GM23338 (cell line): ENCODE measurements at regions not wholly inside any gene's neighbourhood (a gene's known extent, or its start where the extent isn't known, plus 50 kb on each side); places are given as distances from the start of the nearest gene placed in this dataset.

Experiments
- ATAC-seq: fragments of 200-7000 bp; cut with Tn5 transposase; 3 replicates; pipeline ENCODE4 v1.9.1; 2020
- DNase-seq: peaks from one replicate; pipeline ENCODE4 v3.0.0-alpha.2; 2015; ENCODE audit warnings: low spot score
- H2AFZ ChIP-seq: fragments of 200-600 bp; sonication (generic); 2 replicates; pipeline ENCODE4 v1.8.0; 2016; ENCODE audit warnings: antibody characterized with exemption, mild to moderate bottlenecking, moderate library complexity
- H3F3A ChIP-seq: fragments of 200-600 bp; sonication (generic); replicated peaks from 2 replicates; pipeline ENCODE4 v1.8.0; 2017; ENCODE audit warnings: antibody characterized with exemption, mixed run types, low read depth
- H3K27ac ChIP-seq: fragments of 200-600 bp; sonication (generic); 2 replicates; pipeline ENCODE4 v1.6.1; 2016; ENCODE audit warnings: low read depth
- H3K27me3 ChIP-seq: fragments of 200-600 bp; sonication (generic); 2 replicates; pipeline ENCODE4 v1.8.0; 2016; ENCODE audit warnings: mild to moderate bottlenecking, mixed run types, moderate library complexity; ENCODE audit not compliant: insufficient read depth
- H3K36me3 ChIP-seq: fragments of 200-600 bp; sonication (generic); 2 replicates; pipeline ENCODE4 v1.8.0; 2016; ENCODE audit warnings: mild to moderate bottlenecking; ENCODE audit not compliant: insufficient read depth
- H3K4me1 ChIP-seq: fragments of 200-600 bp; sonication (generic); 2 replicates; pipeline ENCODE4 v1.8.0; 2016; ENCODE audit warnings: mild to moderate bottlenecking, moderate library complexity; ENCODE audit not compliant: insufficient read depth
- H3K4me2 ChIP-seq: fragments of 200-600 bp; sonication (generic); 2 replicates; pipeline ENCODE4 v1.7.1; 2017; ENCODE audit warnings: mixed run types
- H3K4me3 ChIP-seq: fragments of 200-600 bp; sonication (generic); 2 replicates; pipeline ENCODE4 v1.6.1; 2016; ENCODE audit warnings: mixed run types
- H3K79me2 ChIP-seq: fragments of 200-600 bp; sonication (generic); replicated peaks from 2 replicates; pipeline ENCODE4 v1.8.0; 2017; ENCODE audit warnings: mild to moderate bottlenecking; ENCODE audit not compliant: insufficient read depth
- H3K9me2 ChIP-seq: fragments of 200-600 bp; sonication (generic); 2 replicates; pipeline ENCODE4 v1.8.0; 2017; ENCODE audit not compliant: insufficient read depth
- H4K20me1 ChIP-seq: fragments of 200-600 bp; sonication (generic); replicated peaks from 2 replicates; pipeline ENCODE4 v1.8.0; 2017; ENCODE audit warnings: mild to moderate bottlenecking; ENCODE audit not compliant: insufficient read depth
- H3K27ac Mint-ChIP-seq: 2 replicates; pipeline ENCODE4 v1.8.0; 2020; ENCODE audit warnings: inconsistent platforms, mild to moderate bottlenecking, moderate library complexity, mixed read lengths
- H3K27me3 Mint-ChIP-seq: 3 replicates; pipeline ENCODE4 v1.8.0; 2022; ENCODE audit warnings: low read depth, mild to moderate bottlenecking, moderate library complexity, mixed read lengths, inconsistent platforms; ENCODE audit not compliant: insufficient read depth, poor library complexity
- H3K36me3 Mint-ChIP-seq: 3 replicates; pipeline ENCODE4 v1.8.0; 2021; ENCODE audit warnings: low read depth, mild to moderate bottlenecking, inconsistent platforms, moderate library complexity, mixed read lengths
- H3K4me1 Mint-ChIP-seq: 3 replicates; pipeline ENCODE4 v1.8.0; 2020; ENCODE audit warnings: mild to moderate bottlenecking, inconsistent platforms, mixed read lengths
- H3K4me3 Mint-ChIP-seq: 3 replicates; pipeline ENCODE4 v1.8.0; 2021; ENCODE audit warnings: moderate library complexity, mild to moderate bottlenecking, inconsistent platforms, mixed read lengths
- H3K9me3 Mint-ChIP-seq: 3 replicates; pipeline ENCODE4 v1.8.0; 2020; ENCODE audit warnings: moderate library complexity, mild to moderate bottlenecking, inconsistent platforms, mixed read lengths
- CREB1 ChIP-seq: fragments of 250-450 bp; sonication (Bioruptor Pico); IDR thresholded peaks from 2 replicates; pipeline ENCODE4 v1.5.0; 2020; ENCODE audit warnings: low read depth, mild to moderate bottlenecking, moderate library complexity
- EZH2 ChIP-seq: fragments of 200-600 bp; sonication (generic); IDR thresholded peaks from one replicate; pipeline ENCODE4 v1.8.0; 2017; ENCODE audit warnings: antibody characterized with exemption, mild to moderate bottlenecking, low read depth; ENCODE audit not compliant: unreplicated experiment
- EZH2phosphoT487 ChIP-seq: fragments of 200-600 bp; sonication (generic); IDR thresholded peaks from one replicate; pipeline ENCODE4 v1.8.1; 2018; ENCODE audit warnings: antibody characterized with exemption; ENCODE audit not compliant: unreplicated experiment
- JUNB ChIP-seq: IDR thresholded peaks from one replicate; pipeline ENCODE4 v1.6.1; 2016; ENCODE audit warnings: antibody characterized with exemption; ENCODE audit not compliant: unreplicated experiment
- NANOG ChIP-seq: IDR thresholded peaks from 2 replicates; pipeline ENCODE4 v1.6.1; 2016; ENCODE audit warnings: antibody characterized with exemption, borderline replicate concordance
- POLR2AphosphoS5 ChIP-seq: IDR thresholded peaks from 2 replicates; pipeline ENCODE4 v1.6.1; 2016; ENCODE audit warnings: antibody characterized with exemption, low read depth
- STAT1 ChIP-seq: IDR thresholded peaks from one replicate; pipeline ENCODE4 v1.6.1; 2016; ENCODE audit warnings: antibody characterized with exemption; ENCODE audit not compliant: unreplicated experiment
- ZNF114 ChIP-seq: fragments of 250-450 bp; sonication (Bioruptor Pico); IDR thresholded peaks from 2 replicates; pipeline ENCODE4 v1.5.0; 2020; ENCODE audit warnings: mild to moderate bottlenecking, moderate library complexity
- ZNF331 ChIP-seq: fragments of 250-450 bp; sonication (Bioruptor Pico); IDR thresholded peaks from 2 replicates; pipeline ENCODE4 v1.5.0; 2020; ENCODE audit warnings: low read depth, mild to moderate bottlenecking, moderate library complexity
- TF ChIP-seq, protein P1 (sequence below), 2 experiments: fragments of 200-600 bp in 1 of 2; sonication (generic) in 1 of 2; conservative IDR thresholded peaks; 2 replicates each; pipeline versions ENCODE4 v1.5.1 to v1.6.1; 2016 to 2017; ENCODE audit warnings: antibody characterized with exemption in 2 of 2, low read depth in 2 of 2, mild to moderate bottlenecking in 2 of 2, moderate library complexity in 1 of 2
- TF ChIP-seq, protein P2 (sequence below): IDR thresholded peaks from one replicate; pipeline ENCODE4 v1.6.1; 2018; ENCODE audit warnings: antibody characterized with exemption; ENCODE audit not compliant: unreplicated experiment
- TF ChIP-seq, protein P3 (sequence below): fragments of 250-450 bp; sonication (Bioruptor Pico); IDR thresholded peaks from 2 replicates; pipeline ENCODE4 v1.5.0; 2020; ENCODE audit warnings: mild to moderate bottlenecking, moderate library complexity
- TF ChIP-seq, protein P4 (sequence below): IDR thresholded peaks from 2 replicates; pipeline ENCODE4 v1.6.1; 2016; ENCODE audit warnings: antibody characterized with exemption

DNA sequence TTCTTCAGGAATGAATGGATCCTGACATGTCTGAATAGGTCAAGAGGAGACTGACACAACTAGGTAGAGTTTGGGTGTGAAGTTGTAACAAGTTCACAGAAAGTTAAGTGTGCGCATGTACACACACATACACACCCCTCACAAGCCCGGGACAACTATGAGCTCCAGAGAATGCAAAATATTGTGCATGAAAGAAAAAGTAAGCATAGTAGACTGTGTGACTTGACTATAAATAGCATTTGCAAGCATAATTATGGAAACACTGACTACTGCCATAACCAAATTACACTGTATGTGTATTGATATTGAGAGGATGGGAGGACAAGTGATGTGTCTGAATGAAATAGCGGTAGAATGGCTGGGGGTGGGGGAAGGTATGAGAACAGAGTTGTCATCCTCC lies 157.1 kb upstream of the NCK2 start:
- no peak overlapping the region for H3K27ac Mint-ChIP-seq
- ATAC-seq: no peak

More for the DNA sequence above, 157.1 kb upstream of the NCK2 start:
- Mint-ChIP-seq H3K27me3 (peaks cover 3% of the 10 kb centered on the region), H3K9me3 (peaks cover 20% of the 10 kb centered on the region), H3K4me1 (peaks cover 15% of the 10 kb centered on the region; the same call in 2 of the 3 replicates), H3K36me3 (peaks cover 9% of the 10 kb centered on the region), H3K4me3 (no peak overlapping the region)
- Histone ChIP-seq H3K27me3 (no peaks in the 10 kb centered on the region), H3K4me2 (no peak overlapping the region), H3F3A (no peaks in the 10 kb centered on the region), H2AFZ (no peak overlapping the region), H3K36me3 (no peaks in the 10 kb centered on the region), H3K9me2 (0 out of 2 replicates have a peak, but pooled peaks cover 9% of the 10 kb centered on the region), H3K4me1 (peaks cover 9% of the 10 kb centered on the region), H3K27ac (no peak overlapping the region), H3K4me3 (no peak overlapping the region), H3K79me2 (no peaks in the 10 kb centered on the region), H4K20me1 (no peaks in the 10 kb centered on the region)
- no peak for TF ChIP-seq EZH2
- TF ChIP-seq, protein P1, sequence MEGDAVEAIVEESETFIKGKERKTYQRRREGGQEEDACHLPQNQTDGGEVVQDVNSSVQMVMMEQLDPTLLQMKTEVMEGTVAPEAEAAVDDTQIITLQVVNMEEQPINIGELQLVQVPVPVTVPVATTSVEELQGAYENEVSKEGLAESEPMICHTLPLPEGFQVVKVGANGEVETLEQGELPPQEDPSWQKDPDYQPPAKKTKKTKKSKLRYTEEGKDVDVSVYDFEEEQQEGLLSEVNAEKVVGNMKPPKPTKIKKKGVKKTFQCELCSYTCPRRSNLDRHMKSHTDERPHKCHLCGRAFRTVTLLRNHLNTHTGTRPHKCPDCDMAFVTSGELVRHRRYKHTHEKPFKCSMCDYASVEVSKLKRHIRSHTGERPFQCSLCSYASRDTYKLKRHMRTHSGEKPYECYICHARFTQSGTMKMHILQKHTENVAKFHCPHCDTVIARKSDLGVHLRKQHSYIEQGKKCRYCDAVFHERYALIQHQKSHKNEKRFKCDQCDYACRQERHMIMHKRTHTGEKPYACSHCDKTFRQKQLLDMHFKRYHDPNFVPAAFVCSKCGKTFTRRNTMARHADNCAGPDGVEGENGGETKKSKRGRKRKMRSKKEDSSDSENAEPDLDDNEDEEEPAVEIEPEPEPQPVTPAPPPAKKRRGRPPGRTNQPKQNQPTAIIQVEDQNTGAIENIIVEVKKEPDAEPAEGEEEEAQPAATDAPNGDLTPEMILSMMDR (conservative IDR thresholded peaks at IDR 0.05; ENCODE audit: low read depth in 2 of 2): no peak
- TF ChIP-seq JUNB: no peak
- TF ChIP-seq, protein P2, sequence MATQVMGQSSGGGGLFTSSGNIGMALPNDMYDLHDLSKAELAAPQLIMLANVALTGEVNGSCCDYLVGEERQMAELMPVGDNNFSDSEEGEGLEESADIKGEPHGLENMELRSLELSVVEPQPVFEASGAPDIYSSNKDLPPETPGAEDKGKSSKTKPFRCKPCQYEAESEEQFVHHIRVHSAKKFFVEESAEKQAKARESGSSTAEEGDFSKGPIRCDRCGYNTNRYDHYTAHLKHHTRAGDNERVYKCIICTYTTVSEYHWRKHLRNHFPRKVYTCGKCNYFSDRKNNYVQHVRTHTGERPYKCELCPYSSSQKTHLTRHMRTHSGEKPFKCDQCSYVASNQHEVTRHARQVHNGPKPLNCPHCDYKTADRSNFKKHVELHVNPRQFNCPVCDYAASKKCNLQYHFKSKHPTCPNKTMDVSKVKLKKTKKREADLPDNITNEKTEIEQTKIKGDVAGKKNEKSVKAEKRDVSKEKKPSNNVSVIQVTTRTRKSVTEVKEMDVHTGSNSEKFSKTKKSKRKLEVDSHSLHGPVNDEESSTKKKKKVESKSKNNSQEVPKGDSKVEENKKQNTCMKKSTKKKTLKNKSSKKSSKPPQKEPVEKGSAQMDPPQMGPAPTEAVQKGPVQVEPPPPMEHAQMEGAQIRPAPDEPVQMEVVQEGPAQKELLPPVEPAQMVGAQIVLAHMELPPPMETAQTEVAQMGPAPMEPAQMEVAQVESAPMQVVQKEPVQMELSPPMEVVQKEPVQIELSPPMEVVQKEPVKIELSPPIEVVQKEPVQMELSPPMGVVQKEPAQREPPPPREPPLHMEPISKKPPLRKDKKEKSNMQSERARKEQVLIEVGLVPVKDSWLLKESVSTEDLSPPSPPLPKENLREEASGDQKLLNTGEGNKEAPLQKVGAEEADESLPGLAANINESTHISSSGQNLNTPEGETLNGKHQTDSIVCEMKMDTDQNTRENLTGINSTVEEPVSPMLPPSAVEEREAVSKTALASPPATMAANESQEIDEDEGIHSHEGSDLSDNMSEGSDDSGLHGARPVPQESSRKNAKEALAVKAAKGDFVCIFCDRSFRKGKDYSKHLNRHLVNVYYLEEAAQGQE: no peak
- TF ChIP-seq EZH2phosphoT487: no peak
- TF ChIP-seq, protein P3, sequence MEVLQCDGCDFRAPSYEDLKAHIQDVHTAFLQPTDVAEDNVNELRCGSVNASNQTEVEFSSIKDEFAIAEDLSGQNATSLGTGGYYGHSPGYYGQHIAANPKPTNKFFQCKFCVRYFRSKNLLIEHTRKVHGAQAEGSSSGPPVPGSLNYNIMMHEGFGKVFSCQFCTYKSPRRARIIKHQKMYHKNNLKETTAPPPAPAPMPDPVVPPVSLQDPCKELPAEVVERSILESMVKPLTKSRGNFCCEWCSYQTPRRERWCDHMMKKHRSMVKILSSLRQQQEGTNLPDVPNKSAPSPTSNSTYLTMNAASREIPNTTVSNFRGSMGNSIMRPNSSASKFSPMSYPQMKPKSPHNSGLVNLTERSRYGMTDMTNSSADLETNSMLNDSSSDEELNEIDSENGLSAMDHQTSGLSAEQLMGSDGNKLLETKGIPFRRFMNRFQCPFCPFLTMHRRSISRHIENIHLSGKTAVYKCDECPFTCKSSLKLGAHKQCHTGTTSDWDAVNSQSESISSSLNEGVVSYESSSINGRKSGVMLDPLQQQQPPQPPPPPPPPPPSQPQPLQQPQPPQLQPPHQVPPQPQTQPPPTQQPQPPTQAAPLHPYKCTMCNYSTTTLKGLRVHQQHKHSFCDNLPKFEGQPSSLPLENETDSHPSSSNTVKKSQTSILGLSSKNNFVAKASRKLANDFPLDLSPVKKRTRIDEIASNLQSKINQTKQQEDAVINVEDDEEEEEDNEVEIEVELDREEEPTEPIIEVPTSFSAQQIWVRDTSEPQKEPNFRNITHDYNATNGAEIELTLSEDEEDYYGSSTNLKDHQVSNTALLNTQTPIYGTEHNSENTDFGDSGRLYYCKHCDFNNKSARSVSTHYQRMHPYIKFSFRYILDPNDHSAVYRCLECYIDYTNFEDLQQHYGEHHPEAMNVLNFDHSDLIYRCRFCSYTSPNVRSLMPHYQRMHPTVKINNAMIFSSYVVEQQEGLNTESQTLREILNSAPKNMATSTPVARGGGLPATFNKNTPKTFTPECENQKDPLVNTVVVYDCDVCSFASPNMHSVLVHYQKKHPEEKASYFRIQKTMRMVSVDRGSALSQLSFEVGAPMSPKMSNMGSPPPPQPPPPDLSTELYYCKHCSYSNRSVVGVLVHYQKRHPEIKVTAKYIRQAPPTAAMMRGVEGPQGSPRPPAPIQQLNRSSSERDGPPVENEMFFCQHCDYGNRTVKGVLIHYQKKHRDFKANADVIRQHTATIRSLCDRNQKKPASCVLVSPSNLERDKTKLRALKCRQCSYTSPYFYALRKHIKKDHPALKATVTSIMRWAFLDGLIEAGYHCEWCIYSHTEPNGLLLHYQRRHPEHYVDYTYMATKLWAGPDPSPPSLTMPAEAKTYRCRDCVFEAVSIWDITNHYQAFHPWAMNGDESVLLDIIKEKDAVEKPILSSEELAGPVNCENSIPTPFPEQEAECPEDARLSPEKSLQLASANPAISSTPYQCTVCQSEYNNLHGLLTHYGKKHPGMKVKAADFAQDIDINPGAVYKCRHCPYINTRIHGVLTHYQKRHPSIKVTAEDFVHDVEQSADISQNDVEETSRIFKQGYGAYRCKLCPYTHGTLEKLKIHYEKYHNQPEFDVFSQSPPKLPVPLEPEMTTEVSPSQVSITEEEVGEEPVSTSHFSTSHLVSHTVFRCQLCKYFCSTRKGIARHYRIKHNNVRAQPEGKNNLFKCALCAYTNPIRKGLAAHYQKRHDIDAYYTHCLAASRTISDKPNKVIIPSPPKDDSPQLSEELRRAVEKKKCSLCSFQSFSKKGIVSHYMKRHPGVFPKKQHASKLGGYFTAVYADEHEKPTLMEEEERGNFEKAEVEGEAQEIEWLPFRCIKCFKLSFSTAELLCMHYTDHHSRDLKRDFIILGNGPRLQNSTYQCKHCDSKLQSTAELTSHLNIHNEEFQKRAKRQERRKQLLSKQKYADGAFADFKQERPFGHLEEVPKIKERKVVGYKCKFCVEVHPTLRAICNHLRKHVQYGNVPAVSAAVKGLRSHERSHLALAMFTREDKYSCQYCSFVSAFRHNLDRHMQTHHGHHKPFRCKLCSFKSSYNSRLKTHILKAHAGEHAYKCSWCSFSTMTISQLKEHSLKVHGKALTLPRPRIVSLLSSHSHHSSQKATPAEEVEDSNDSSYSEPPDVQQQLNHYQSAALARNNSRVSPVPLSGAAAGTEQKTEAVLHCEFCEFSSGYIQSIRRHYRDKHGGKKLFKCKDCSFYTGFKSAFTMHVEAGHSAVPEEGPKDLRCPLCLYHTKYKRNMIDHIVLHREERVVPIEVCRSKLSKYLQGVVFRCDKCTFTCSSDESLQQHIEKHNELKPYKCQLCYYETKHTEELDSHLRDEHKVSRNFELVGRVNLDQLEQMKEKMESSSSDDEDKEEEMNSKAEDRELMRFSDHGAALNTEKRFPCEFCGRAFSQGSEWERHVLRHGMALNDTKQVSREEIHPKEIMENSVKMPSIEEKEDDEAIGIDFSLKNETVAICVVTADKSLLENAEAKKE: no peak
- TF ChIP-seq, protein P4, sequence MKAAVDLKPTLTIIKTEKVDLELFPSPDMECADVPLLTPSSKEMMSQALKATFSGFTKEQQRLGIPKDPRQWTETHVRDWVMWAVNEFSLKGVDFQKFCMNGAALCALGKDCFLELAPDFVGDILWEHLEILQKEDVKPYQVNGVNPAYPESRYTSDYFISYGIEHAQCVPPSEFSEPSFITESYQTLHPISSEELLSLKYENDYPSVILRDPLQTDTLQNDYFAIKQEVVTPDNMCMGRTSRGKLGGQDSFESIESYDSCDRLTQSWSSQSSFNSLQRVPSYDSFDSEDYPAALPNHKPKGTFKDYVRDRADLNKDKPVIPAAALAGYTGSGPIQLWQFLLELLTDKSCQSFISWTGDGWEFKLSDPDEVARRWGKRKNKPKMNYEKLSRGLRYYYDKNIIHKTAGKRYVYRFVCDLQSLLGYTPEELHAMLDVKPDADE: no peak
- no peak for TF ChIP-seq ZNF114 (CRISPR knock-in tag)
- no peak for TF ChIP-seq CREB1 (CRISPR knock-in tag)
- no peak for TF ChIP-seq STAT1
- no peak for TF ChIP-seq ZNF331 (CRISPR knock-in tag)
- no peak for TF ChIP-seq POLR2AphosphoS5
- no peak for TF ChIP-seq NANOG
- no peak for DNase-seq
